OCI-LY7 (cell line): ENCODE measurements at regions not wholly inside any gene's neighbourhood (a gene's known extent, or its start where the extent isn't known, plus 50 kb on each side); places are given as distances from the start of the nearest gene placed in this dataset.

Source experiments
- BruUV-seq: library from RNA; stranded (reverse); fragments of 400-500 nt; replicated peaks from 2 replicates; lab custom pipeline; 2021; lab: Mats Ljungman, UMichigan
- CTCF ChIA-PET: fragments of 300-600 bp; sonication (Branson Sonifier 250); formaldehyde crosslinking; loops from one replicate; lab custom pipeline; 2022; ENCODE audit warnings: antibody characterized with exemption; ENCODE audit not compliant: unreplicated experiment; lab: Charles Lee
- POLR2A ChIA-PET: fragments of 300-600 bp; sonication (Branson Sonifier 250); formaldehyde crosslinking; loops from one replicate; lab custom pipeline; 2022; ENCODE audit warnings: antibody characterized with exemption; lab: Charles Lee
- DNase-seq: peaks from one replicate; pipeline ENCODE4 v3.0.0-alpha.2; 2015; ENCODE audit warnings: low spot score
- H2AFZ ChIP-seq: fragments of 200-600 bp; sonication (generic), shearing (Covaris generic); 2 replicates; pipeline ENCODE4 v1.6.1; 2014; ENCODE audit warnings: mild to moderate bottlenecking, antibody characterized with exemption, low read length, moderate library complexity
- H3K27ac ChIP-seq: fragments of 200-600 bp; sonication (generic); 2 replicates; pipeline ENCODE4 v1.5.1; 2014; ENCODE audit warnings: mixed run types, low read depth, mild to moderate bottlenecking, moderate library complexity, low read length, inconsistent platforms; ENCODE audit not compliant: poor library complexity, severe bottlenecking
- H3K36me3 ChIP-seq: fragments of 200-600 bp; sonication (generic); 2 replicates; pipeline ENCODE4 v1.6.1; 2014; ENCODE audit warnings: mild to moderate bottlenecking, antibody characterized with exemption, low read length, moderate library complexity, mixed read lengths; ENCODE audit not compliant: insufficient read depth
- H3K4me1 ChIP-seq: fragments of 200-600 bp; sonication (generic); 2 replicates; pipeline ENCODE4 v1.5.1; 2014; ENCODE audit warnings: mild to moderate bottlenecking, low read length; ENCODE audit not compliant: insufficient read depth, poor library complexity, severe bottlenecking
- H3K4me2 ChIP-seq: fragments of 200-600 bp; sonication (generic); 2 replicates; pipeline ENCODE4 v1.6.1; 2014; ENCODE audit warnings: mild to moderate bottlenecking, low read length
- H3K4me3 ChIP-seq: fragments of 200-600 bp; sonication (generic); 2 replicates; pipeline ENCODE4 v1.5.1; 2014; ENCODE audit warnings: mild to moderate bottlenecking, low read depth, low read length; ENCODE audit not compliant: poor library complexity, severe bottlenecking
- H3K79me2 ChIP-seq: fragments of 200-600 bp; sonication (generic); 2 replicates; pipeline ENCODE4 v1.6.1; 2016; ENCODE audit warnings: low read depth, mild to moderate bottlenecking, low read length, moderate library complexity, mixed read lengths; ENCODE audit not compliant: insufficient read depth
- H3K9me2 ChIP-seq: fragments of 200-600 bp; sonication (generic); 2 replicates; pipeline ENCODE4 v1.6.1; 2016; ENCODE audit warnings: mild to moderate bottlenecking, low read length, mixed read lengths; ENCODE audit not compliant: insufficient read depth
- H3K9me3 ChIP-seq: fragments of 200-600 bp; sonication (generic); 2 replicates; pipeline ENCODE4 v1.6.1; 2014; ENCODE audit warnings: mild to moderate bottlenecking, mixed run types, low read length, mixed read lengths
- H4K20me1 ChIP-seq: fragments of 200-600 bp; sonication (generic); 2 replicates; pipeline ENCODE4 v1.6.1; 2014; ENCODE audit warnings: mild to moderate bottlenecking, antibody characterized with exemption, low read length, moderate library complexity, mixed read lengths; ENCODE audit not compliant: insufficient read depth
- EZH2phosphoT487 ChIP-seq: fragments of 200-600 bp; sonication (generic); IDR thresholded peaks from 2 replicates; pipeline ENCODE4 v1.6.1; 2018; ENCODE audit warnings: low read depth, borderline replicate concordance, mild to moderate bottlenecking, mixed run types, antibody characterized with exemption, low read length, moderate library complexity, mixed read lengths
- intact Hi-C: fragments of 100-400 bp; cut with micrococcal nuclease; formaldehyde crosslinking; loops from one replicate; pipeline ENCODE4 v1.10.0; 2022; ENCODE audit not compliant: unreplicated experiment
- TF ChIP-seq, protein P1 (sequence below): fragments of 200-600 bp; sonication (generic); conservative IDR thresholded peaks from 2 replicates; pipeline ENCODE4 v1.5.1; 2014; ENCODE audit warnings: mild to moderate bottlenecking, antibody characterized with exemption, low read length, moderate library complexity, mixed read lengths

DNA sequence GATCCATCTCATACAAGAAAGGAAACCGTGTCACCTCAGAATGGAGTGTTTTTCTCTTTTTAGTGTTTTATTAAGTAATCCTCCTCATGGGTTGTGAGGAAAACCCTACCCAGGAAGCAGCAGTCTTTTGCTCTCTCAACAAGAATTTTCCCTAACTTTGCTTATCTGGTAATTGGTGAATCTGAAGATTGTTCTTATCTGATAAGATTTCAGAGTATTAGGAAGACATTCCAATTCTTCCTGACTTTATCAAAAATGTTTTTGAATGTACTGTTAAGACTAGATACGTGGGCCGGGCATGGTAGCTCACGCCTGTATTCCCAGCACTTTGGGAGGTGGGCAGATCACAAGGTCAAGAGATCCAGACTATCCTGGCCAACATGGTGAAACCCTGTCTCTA lies 86.0 kb downstream of the PHLDA1 start:
- ChIA-PET POLR2A (interaction anchor here (0.6 to 1.5 kb wide), 4 partner anchors 8 to 57 kb away, joined by 3 read pairs; no protein-coding TSS in a partner anchor), CTCF (no interaction called here)
- Histone ChIP-seq H2AFZ (no peak overlapping the region), H3K9me2 (no peaks in the 10 kb centered on the region), H3K4me2 (no peak overlapping the region), H3K79me2 (no peaks in the 10 kb centered on the region), H3K9me3 (no peaks in the 10 kb centered on the region), H3K4me3 (no peak overlapping the region), H3K36me3 (no peaks in the 10 kb centered on the region), H3K27ac (no peak overlapping the region), H4K20me1 (no peaks in the 10 kb centered on the region), H3K4me1 (peaks cover 27% of the 10 kb centered on the region)
- BruUV-seq: no TSS peak
- intact Hi-C loops: no loop called here
- DNase-seq: no peak
- TF ChIP-seq EZH2phosphoT487: no peak
- TF ChIP-seq, protein P1, sequence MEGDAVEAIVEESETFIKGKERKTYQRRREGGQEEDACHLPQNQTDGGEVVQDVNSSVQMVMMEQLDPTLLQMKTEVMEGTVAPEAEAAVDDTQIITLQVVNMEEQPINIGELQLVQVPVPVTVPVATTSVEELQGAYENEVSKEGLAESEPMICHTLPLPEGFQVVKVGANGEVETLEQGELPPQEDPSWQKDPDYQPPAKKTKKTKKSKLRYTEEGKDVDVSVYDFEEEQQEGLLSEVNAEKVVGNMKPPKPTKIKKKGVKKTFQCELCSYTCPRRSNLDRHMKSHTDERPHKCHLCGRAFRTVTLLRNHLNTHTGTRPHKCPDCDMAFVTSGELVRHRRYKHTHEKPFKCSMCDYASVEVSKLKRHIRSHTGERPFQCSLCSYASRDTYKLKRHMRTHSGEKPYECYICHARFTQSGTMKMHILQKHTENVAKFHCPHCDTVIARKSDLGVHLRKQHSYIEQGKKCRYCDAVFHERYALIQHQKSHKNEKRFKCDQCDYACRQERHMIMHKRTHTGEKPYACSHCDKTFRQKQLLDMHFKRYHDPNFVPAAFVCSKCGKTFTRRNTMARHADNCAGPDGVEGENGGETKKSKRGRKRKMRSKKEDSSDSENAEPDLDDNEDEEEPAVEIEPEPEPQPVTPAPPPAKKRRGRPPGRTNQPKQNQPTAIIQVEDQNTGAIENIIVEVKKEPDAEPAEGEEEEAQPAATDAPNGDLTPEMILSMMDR: no peak

DNA sequence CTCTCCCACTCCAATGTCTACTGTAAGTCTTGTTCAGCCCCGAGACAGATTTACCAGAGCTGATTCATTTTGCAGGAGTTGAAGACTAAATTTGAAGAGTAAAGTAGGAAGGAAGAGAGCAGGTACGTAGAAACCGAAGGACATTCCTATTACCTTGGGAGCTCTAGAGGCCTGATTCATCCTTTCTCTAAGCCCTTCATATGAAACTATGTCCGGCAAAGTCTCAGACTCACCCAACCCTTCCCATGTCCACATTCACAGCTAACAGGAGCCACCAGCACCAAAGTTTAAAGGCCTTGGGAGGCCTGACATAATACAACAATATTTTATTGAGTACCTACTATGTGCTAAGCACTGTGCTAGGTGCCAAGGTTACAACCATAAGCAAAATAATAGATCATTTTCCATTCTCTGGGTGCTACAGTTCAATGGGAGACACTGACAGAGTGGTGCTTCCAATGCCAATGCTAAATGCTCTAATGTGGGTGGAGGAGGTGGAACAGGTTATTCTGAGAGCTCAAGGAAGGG lies 86.6 kb downstream of the PHLDA1 start:
- peak overlapping the region; percentile 37 for H3K27ac ChIP-seq
- peaks cover 27% of the 10 kb centered on the region for H3K4me1 ChIP-seq
- no peaks in the 10 kb centered on the region for H3K9me2 ChIP-seq
- CTCF ChIA-PET: no interaction called here
- no peaks in the 10 kb centered on the region for H3K79me2 ChIP-seq
- TF ChIP-seq, protein P1: no peak
- TF ChIP-seq EZH2phosphoT487: no peak
- H3K9me3 ChIP-seq: no peaks in the 10 kb centered on the region
- DNase-seq: no peak
- POLR2A ChIA-PET: interaction anchor here (0.6 to 1.5 kb wide), 4 partner anchors 9 to 28 kb away, joined by 3 read pairs; no protein-coding TSS in a partner anchor
- H2AFZ ChIP-seq: peak overlapping the region; percentile 85; the same call in 1 of the 2 replicates
- no TSS peak for BruUV-seq
- no peaks in the 10 kb centered on the region for H3K36me3 ChIP-seq
- no peaks in the 10 kb centered on the region for H4K20me1 ChIP-seq
- H3K4me3 ChIP-seq: no peak overlapping the region
- intact Hi-C loops: no loop called here
- H3K4me2 ChIP-seq: 0 out of 2 replicates have a peak overlapping the region, but pooled peaks have one; percentile 66
